ENCODE measurements at regions not wholly inside any gene's neighbourhood (a gene's known extent, or its start where the extent isn't known, plus 50 kb on each side); places are given as distances from the start of the nearest gene placed in this dataset.

GRCh38 chr4:79512363-79512762 is 104.3 kb upstream of the GK2 start:
- TF ChIP-seq CTCF (IDR thresholded peaks at IDR 0.05) (no peak), ZFX (IDR thresholded peaks at IDR 0.05; ENCODE audit: borderline replicate concordance) (no peak)
